IPS DF 4.7 (cell line): ENCODE measurements at regions not wholly inside any gene's neighbourhood (a gene's known extent, or its start where the extent isn't known, plus 50 kb on each side); places are given as distances from the start of the nearest gene placed in this dataset.

Experiments used
- DNase-seq: peaks from one replicate; pipeline ENCODE4 v3.0.0-alpha.2; 2013; ENCODE audit warnings: low spot score; ENCODE audit errors: extremely low read depth

- no peak for DNase-seq
Measured at GRCh38 chr12:87930033-87930432, 99.2 kb downstream of the C12orf50 start.

DNA sequence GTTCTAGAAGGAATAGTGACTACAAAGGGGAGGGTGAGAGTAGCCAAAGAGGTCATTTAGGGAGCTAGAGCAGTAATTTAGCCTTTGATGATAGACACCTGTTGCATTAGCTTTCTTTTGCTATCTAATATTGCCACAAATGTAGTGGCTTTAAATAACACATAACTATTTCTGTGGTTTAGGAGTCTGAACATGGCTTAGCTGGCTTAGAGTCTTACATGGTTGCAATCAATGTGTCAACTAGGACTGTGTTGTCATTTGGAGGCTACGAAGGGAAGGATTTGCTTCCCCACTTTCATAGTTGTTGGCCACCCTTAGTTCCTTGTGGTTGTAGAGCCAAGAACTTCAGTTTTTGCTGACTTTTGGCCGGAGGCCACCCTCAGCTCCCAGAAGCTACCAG, 99.9 kb downstream of the C12orf50 start:
- DNase-seq, result no peak

DNA sequence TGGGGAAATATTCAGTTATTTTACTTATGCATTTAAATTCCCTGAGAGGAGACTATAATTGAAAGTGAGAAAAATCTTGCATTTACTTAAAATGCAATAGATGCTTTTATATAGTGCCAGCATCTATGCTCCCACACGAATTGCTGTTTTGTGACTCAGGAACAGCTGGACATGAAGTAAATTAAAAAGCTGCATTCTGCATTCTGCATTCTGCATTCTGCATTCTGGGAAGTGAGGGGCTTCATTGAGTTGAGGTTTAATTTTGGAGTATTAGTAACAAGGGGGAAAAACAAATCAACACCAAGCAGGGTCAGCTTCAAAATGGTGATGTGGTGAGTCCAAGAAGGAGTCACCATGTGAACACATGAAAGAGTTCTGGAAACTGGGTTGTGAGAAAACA, 101.2 kb downstream of the C12orf50 start:
- no peak for DNase-seq

- no peak for DNase-seq
Measured at GRCh38 chr12:87925021-87925420, 104.2 kb downstream of the C12orf50 start.

DNA sequence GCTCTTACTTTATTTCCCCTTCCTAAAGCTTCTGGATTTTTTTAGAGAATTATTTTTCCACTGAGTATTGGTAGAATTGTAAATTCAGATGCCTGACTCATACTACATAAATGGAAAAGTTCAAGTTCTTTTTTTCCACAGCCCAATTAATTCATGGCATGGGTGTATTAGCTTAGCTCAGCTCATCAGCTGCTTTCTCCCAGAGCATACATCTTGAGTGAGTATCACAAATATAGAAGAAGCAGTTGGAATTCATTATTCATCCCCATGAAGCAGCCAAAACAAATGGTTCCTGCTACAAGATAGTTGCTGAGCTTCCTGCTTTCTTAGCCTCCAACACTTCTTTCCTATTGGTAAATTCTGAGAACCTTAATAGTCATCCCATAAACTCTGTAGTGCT, 105.1 kb downstream of the C12orf50 start:
- no peak for DNase-seq

- no peak for DNase-seq
Measured at GRCh38 chr12:87923361-87923760, 105.8 kb downstream of the C12orf50 start.

DNA sequence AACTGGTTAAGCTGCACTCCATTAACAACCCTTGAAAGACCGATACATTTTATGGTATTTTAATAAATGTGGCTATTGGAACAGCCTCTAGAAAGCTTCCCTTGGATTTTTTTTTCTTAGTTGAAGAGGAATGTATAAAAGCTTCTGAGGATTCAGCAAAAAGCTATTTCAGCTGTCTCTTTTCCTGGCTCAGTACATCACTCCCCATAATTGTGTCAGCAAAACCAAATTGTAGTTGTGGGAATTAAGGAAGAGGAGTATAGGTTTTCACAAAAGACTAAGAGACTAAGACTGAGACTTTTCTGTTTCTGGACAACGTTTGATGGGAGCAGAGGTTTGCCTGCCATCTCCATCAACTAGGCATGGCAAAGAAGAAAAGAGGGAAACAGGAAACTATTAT, 106.5 kb downstream of the C12orf50 start:
- DNase-seq, result no peak

- no peak for DNase-seq
Measured at GRCh38 chr12:87921621-87922020, 107.6 kb downstream of the C12orf50 start.

- DNase-seq, result no peak
Measured at GRCh38 chr12:87920139-87920538, 109.1 kb downstream of the C12orf50 start.

DNA sequence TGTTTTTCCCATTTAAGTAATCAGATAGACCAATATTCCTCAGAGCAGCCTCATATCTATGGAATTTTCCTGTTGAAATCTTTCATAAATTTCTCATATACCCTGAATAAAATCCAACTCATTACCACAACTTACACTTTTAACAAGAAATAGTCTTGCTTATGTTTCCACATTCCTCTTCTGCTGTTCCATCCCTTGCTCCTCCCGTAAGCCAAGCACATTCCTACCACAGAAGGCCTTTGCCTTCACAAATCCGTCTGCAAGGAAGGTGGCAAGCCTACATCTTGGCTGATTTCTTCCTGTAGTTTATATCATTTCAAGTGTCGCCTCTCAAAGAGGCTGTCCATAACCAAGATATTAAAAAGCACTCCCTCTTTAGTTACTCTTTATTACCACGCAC, 127.7 kb downstream of the C12orf50 start:
- no peak for DNase-seq

GRCh38 chr12:87897662-87898061, 131.5 kb downstream of the C12orf50 start:
- no peak for DNase-seq

DNA sequence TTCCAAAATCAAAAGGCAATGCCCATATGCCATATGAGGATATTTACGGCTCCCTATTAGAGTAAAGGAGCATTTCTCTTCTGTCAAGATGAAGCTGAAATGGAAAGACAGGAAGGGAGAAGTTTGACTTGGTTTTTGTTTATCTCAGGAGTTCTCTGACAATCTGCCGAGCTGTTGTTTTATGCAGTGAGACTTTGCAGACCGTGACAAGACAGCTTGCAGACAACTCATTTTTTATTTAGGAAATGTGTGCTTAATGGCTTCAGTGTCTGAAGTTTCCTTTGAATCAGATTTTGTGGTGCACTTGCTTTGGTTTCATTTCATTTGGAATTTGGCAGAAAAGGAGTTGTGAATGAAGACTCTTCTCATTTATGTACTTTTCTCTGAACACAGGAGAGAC, 145.4 kb downstream of the C12orf50 start:
- no peak for DNase-seq

GRCh38 chr12:87879141-87879540, 150.1 kb downstream of the C12orf50 start:
- DNase-seq, result no peak

- no peak for DNase-seq
Measured at GRCh38 chr12:87870493-87871460, 158.4 kb downstream of the C12orf50 start.

GRCh38 chr12:87870061-87870460, 159.1 kb downstream of the C12orf50 start:
- no peak for DNase-seq

GRCh38 chr12:87866578-87867292, 162.5 kb downstream of the C12orf50 start:
- DNase-seq, result no peak

DNA sequence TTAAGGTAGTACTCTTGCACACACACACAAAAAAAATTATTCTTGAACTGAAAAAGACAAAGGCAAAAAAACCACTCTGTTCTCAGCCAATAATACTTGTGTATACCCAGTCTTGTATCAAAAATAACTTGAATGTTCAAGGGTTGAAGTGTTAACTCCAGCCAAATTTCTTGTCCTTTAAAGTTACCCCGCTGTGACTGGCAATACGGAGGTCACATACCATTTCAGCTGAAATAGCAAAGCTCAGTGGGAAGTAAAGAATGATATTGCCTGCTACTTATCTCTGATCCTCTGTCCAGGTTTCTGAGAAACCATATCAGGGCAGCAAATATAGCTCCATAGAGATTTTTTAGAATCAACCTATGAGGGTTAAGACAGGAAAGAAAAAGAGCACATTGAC, 167.4 kb downstream of the C12orf50 start:
- DNase-seq, result no peak

- DNase-seq, result no peak
Measured at GRCh38 chr12:87853448-87854003, 175.7 kb downstream of the C12orf50 start.

- DNase-seq, result no peak
Measured at GRCh38 chr12:87849074-87849473, 180.1 kb downstream of the C12orf50 start.

- DNase-seq, result no peak
Measured at GRCh38 chr12:87848248-87848868, 180.8 kb downstream of the C12orf50 start.

DNA sequence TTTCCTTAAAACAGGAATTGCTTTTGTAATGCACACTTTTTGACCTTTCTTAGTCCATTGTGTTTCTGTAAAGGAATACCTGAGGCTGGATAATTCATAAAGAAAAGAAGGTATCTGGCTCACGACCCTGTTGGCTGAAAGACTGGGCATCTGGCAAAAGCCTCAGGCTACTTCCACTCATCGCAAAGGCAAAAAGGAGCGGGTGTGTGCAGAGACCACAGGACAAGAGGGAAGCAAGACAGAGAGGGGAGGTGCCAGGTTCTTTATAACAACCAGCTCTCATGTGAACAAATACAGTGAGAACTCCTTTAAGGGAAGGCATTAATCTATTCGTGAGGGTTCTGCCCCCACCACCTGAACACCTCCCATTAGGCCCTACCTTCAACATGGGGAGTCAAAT, 182.1 kb downstream of the C12orf50 start:
- no peak for DNase-seq

- no peak for DNase-seq
Measured at GRCh38 chr12:87846045-87846444, 183.2 kb downstream of the C12orf50 start.
